GM20000 (cell line): ENCODE measurements at regions not wholly inside any gene's neighbourhood (a gene's known extent, or its start where the extent isn't known, plus 50 kb on each side); places are given as distances from the start of the nearest gene placed in this dataset.

ENCODE experiments used
- DNase-seq: peaks from one replicate; pipeline ENCODE4 v3.0.0; 2012; ENCODE audit warnings: low spot score
- CTCF ChIP-seq: IDR thresholded peaks from 2 replicates; pipeline ENCODE4 v1.5.1; 2012; ENCODE audit warnings: mild to moderate bottlenecking, control low read depth; ENCODE audit errors: extremely low read depth, missing control alignments

DNA sequence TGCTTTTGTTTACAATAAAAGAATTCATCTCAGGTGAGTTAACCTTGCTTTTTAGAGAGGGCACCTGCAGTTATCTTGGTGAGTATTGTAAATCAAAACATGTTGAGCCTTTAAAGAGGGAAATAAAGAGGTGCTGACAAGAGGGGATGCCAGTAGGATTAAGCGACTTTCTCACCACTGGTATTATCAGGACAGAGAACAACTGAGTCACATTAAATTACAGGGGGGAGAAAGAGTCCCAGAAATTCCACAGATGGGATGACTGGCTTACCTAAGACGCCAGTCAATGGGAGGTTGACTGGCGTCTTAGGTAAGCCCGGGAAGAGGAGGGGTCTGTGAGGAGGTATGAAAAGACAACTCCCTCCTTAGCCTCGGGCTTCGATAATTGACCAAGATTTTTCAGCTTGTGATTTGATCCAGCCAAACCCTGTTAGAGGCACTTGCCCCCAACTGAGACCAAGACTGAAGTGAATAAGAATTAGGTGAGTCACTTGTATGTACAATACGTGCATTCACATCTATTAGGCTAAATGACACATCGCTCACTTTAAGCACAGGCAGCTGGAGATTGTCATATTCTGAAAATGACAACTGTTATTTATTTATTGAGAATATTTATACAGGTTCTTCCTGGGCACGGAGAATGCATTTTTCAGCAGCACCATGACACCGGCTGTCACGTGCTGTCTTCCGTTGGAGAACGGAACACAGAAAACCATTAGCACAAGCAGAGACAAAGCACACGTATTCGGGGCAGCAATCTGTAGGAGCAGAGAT lies 117.6 kb downstream of the SEM1 start:
- no peak for DNase-seq
- no peak for TF ChIP-seq CTCF

DNA sequence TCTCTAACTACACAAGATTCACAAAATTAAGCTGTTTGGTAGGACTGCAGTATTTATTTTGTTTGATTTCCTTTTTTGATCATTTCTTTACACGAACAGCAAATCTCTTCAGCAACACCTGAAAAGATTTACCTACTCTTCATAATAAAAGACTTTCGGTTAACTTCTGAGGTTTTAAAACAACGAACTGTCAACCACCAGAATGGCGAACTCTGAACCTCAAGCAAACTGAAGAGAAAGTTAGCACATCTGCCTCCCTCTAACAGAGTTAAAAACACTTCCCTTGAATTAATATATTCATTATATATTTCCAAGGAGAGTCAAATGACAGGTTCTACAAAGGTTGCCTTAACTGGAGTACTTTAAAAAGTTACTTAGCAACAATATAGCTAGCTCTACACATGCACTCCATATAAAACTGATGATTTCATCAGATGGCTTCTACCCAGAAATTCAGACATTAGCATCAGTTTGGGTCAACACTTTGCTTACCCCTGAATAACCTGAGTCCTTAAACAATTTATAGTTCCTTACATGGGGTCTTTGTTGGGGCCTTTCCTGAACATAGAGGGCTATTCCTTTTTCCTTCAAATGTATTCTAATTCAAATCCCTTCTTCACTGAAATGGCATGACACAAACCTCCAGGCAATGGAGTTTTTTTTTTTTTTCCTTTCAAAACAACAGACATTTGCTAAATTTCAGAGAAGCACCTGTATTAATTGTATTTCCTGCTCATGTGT lies 118.3 kb downstream of the SEM1 start:
- TF ChIP-seq CTCF, result no peak

DNA sequence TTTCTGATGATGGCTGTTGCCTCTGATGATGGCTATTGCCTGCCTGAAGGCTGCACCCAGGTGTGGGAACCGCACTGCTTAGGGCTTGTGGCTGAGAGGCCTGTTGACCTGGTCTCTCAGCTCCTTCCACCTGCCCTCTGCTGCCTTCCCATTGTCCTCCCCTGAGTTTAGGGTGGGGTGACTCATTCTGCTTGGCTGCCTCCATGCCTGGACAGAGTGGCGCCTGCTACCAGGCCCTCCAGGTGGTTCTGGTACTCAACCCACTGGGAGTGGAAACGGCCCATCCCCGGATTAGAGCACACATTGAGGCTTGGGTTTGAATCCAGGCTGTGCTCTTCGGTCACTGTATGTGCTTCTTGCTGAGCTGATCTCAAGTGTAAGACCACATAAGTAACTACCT lies 120.6 kb downstream of the SEM1 start:
- no peak for TF ChIP-seq CTCF
- DNase-seq, result no peak

More for the DNA sequence above, 118.3 kb downstream of the SEM1 start:
- DNase-seq, result no peak

DNA sequence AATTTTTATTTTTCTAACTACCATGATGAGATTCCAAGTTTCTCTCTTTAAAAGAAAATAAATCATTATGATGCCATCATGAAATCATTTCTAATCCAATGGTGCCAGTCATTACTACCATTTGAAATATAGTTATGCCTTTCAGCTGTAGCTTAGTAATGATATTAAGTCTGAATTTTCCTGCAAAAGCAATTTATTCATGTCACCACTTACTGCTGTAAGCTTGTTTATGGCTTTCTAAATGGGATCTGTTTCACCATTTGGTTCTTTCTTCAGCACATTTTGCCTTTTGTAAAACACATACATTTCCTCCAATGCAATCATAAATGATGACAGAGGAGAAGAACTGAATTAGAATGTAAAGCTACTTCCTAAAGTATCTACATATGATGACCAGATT lies 130.5 kb downstream of the SEM1 start:
- DNase-seq, result no peak
- no peak for TF ChIP-seq CTCF

- no peak for DNase-seq
- no peak for TF ChIP-seq CTCF
Observed at GRCh38 chr7:96578606-96579005, 131.0 kb downstream of the SEM1 start.

DNA sequence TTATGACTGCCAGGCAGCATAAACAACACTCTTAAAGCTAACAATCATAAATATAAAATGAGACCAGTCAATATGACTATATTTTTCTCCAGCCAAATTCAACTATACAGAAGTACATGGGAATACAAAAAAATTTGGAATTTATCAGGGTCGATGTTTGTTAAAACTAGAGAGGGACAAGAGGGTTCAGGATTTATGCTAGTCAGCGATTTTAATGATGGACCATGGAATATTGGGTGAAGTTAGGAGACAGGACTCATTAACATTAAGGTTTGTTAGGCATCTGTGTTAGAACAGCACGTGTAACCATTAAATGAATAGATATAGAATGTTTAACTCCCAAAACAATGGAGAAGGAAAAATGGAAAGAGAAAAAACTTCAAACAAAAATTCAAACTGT lies 146.2 kb downstream of the SEM1 start:
- no peak for DNase-seq
- no peak for TF ChIP-seq CTCF

- no peak for TF ChIP-seq CTCF
- DNase-seq, result no peak
Observed at GRCh38 chr7:96562966-96563365, 146.7 kb downstream of the SEM1 start.
